GM12873 (cell line): ENCODE measurements at regions not wholly inside any gene's neighbourhood (a gene's known extent, or its start where the extent isn't known, plus 50 kb on each side); places are given as distances from the start of the nearest gene placed in this dataset.

Experiments
- TF ChIP-seq, protein P1 (sequence below): IDR thresholded peaks from 2 replicates; pipeline ENCODE4 v1.5.1; 2012; ENCODE audit warnings: low read depth, mild to moderate bottlenecking, moderate library complexity, low read length, control low read depth; ENCODE audit not compliant: insufficient read depth; ENCODE audit errors: missing control alignments

GRCh38 chr12:127649961-127650360, 617.0 kb upstream of the TMEM132C start:
- TF ChIP-seq, protein P1, sequence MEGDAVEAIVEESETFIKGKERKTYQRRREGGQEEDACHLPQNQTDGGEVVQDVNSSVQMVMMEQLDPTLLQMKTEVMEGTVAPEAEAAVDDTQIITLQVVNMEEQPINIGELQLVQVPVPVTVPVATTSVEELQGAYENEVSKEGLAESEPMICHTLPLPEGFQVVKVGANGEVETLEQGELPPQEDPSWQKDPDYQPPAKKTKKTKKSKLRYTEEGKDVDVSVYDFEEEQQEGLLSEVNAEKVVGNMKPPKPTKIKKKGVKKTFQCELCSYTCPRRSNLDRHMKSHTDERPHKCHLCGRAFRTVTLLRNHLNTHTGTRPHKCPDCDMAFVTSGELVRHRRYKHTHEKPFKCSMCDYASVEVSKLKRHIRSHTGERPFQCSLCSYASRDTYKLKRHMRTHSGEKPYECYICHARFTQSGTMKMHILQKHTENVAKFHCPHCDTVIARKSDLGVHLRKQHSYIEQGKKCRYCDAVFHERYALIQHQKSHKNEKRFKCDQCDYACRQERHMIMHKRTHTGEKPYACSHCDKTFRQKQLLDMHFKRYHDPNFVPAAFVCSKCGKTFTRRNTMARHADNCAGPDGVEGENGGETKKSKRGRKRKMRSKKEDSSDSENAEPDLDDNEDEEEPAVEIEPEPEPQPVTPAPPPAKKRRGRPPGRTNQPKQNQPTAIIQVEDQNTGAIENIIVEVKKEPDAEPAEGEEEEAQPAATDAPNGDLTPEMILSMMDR = no peak

GRCh38 chr12:127650626-127651025, 616.3 kb upstream of the TMEM132C start:
- TF ChIP-seq, protein P1 = no peak

DNA sequence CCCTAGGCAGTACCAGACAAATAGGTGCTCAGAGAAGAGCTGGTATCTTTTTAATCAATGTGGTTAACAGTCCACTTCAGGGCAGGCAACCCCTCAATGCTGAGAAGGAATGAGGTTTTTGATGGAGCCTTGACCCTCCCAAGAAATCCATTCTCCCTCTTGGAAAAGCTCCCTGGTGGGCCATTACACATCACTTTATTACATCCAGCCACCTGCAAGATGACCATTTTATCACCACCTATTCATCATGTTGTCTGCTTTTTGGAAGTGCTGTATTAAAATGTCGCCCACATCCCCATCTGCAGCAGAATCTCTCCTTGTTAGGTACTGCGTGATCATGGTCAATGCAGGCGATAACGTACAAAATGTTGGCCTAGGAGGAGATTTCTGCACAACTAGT, 614.7 kb upstream of the TMEM132C start:
- TF ChIP-seq, protein P1 = no peak

DNA sequence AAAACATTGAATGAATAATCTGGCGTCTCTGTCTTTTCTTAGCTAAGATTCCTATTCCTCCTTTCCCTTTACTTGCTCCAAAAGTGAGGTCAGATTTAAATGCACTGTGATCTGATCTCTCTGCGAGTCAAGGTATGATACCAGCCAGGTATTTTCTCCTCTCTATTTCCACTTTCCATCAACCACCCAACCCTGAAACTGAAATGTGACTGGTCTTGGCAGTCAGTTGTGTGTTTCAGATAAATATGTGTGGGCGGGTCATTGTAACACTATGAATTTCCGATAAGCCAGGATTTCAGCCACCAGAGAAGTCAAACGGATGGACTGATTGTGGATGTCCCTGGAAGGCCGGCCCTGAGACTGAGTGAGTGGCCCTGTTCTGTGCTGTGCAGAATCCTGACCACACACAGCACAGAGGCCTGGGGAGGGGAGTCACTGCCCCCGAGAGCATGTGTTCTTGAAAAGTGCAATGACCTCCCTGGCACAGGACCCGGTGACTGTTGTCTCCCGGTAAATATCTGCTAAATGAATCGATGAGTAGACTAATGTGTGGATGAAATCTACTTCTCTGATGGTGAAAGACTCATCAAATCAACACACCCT, 612.5 kb upstream of the TMEM132C start:
- TF ChIP-seq, protein P1 = no peak

DNA sequence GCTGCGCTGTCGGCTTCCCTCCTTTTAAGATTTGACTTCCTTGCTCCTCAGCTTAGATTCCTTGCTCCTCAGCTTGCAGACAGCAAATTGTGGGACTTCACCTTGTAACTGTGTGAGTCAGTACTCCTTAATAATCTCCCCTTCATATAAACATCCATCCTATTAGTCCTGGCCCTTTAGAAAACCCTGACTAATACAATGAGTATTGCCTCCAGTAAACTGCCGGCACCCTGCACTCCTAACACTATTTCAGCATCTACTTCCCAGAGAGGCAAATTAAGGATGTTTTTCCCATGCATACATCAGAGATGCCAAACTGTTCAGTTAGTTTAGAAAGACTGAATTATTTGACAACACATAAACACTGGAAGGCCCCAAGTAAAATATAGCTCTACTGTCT, 611.3 kb upstream of the TMEM132C start:
- TF ChIP-seq, protein P1 = no peak

DNA sequence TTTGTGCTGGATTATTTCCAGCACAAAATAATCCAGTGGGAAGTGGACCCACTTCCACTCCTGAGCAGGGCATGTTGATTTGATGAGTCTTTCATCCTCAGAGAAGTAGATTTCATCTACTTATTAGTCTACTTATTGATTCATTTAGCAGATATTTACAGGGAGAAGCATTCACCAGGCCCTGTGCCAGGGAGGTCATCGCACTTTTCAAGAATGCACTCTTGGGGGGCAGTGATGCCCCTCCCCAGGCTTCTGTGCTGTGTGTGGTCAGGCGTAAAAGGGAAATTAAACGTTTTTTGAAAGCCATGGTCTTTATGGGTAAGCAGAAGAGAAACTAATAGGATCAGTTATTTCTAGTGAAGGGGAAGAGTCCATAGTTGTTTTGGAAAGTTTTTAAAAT, 610.7 kb upstream of the TMEM132C start:
- TF ChIP-seq, protein P1 = no peak

GRCh38 chr12:127657036-127657435, 609.9 kb upstream of the TMEM132C start:
- TF ChIP-seq, protein P1 = no peak
